Lower leg skin (tissue), 4 donors: ENCODE measurements at regions not wholly inside any gene's neighbourhood (a gene's known extent, or its start where the extent isn't known, plus 50 kb on each side); places are given as distances from the start of the nearest gene placed in this dataset.

Experiments used
- DNase-seq, 2 donors: peaks; one replicate each; pipeline ENCODE4 v3.0.0-alpha.2; 2019; ENCODE audit warnings: low spot score in 2 of 2
- H3K4me3 ChIP-seq: fragments of 200-600 bp; sonication (generic); 2 replicates; pipeline ENCODE4 v1.5.1; 2017; ENCODE audit warnings: mild to moderate bottlenecking, low read depth; ENCODE audit not compliant: poor library complexity, severe bottlenecking
- CTCF ChIP-seq, 3 donors: fragments of 450-650 bp; IDR thresholded peaks; one replicate each; pipeline ENCODE4 v1.5.1; 2016; ENCODE audit warnings: antibody characterized with exemption in 3 of 3, mild to moderate bottlenecking in 3 of 3, moderate library complexity in 2 of 3
- POLR2A ChIP-seq, 2 donors: fragments of 450-650 bp; IDR thresholded peaks; one replicate each; pipeline ENCODE4 v1.6.1; 2016 to 2017; ENCODE audit warnings: antibody characterized with exemption in 2 of 2, mild to moderate bottlenecking in 1 of 2, moderate library complexity in 1 of 2
- WGBS, 2 donors: methylation state at CpG; one replicate each; pipeline ENCODE4 v1.1.5; 2018; 5-methylcytosine and 5-hydroxymethylcytosine counted together
- intact Hi-C: fragments of 100-400 bp; cut with DNase I; formaldehyde crosslinking; loops from one replicate; pipeline ENCODE4 v1.15.0; 2023; ENCODE audit warnings: low total_unique reads

GRCh38 chr4:111685205-111685604 is 460.0 kb upstream of the FAM241A start:
- no peak for DNase-seq
- no peak for TF ChIP-seq CTCF (IDR thresholded peaks at IDR 0.05)
- TF ChIP-seq POLR2A (IDR thresholded peaks at IDR 0.05): no peak
- WGBS, 2 donors: 91% methylated on average over 3 of the region's 3 CpGs
- no peak overlapping the region for H3K4me3 ChIP-seq
- intact Hi-C loops: no loop called here

GRCh38 chr4:111689214-111689613 is 456.0 kb upstream of the FAM241A start:
- intact Hi-C loops: no loop called here
- peak in 1 of 2 donors; percentile 69 for DNase-seq
- TF ChIP-seq CTCF (IDR thresholded peaks at IDR 0.05) (no peak), POLR2A (IDR thresholded peaks at IDR 0.05) (no peak)
- no peak overlapping the region for H3K4me3 ChIP-seq

- 0 to 19% methylated on average over 1 of the region's 1 CpG for WGBS, 2 donors
- intact Hi-C loops: no loop called here
- no peak for TF ChIP-seq POLR2A (IDR thresholded peaks at IDR 0.05)
- TF ChIP-seq CTCF (IDR thresholded peaks at IDR 0.05): no peak
- H3K4me3 ChIP-seq: no peak overlapping the region
- DNase-seq: no peak
Measured at GRCh38 chr4:111689731-111690130, 455.5 kb upstream of the FAM241A start.

GRCh38 chr4:111693758-111694157 is 451.5 kb upstream of the FAM241A start:
- H3K4me3 ChIP-seq: no peak overlapping the region
- intact Hi-C loops: no loop called here
- TF ChIP-seq POLR2A (IDR thresholded peaks at IDR 0.05) (no peak), CTCF (IDR thresholded peaks at IDR 0.05) (no peak)
- WGBS, 2 donors: 46 to 55% methylated on average over 2 of the region's 2 CpGs
- DNase-seq: no peak

GRCh38 chr4:111695677-111696076 is 449.6 kb upstream of the FAM241A start:
- WGBS, 2 donors: 93% methylated on average over 2 of the region's 2 CpGs
- TF ChIP-seq POLR2A (IDR thresholded peaks at IDR 0.05) (no peak), CTCF (IDR thresholded peaks at IDR 0.05) (no peak)
- intact Hi-C loops: no loop called here
- H3K4me3 ChIP-seq: no peak overlapping the region
- no peak for DNase-seq

GRCh38 chr4:111696505-111696904 is 448.7 kb upstream of the FAM241A start:
- 82 to 85% methylated on average over 2 of the region's 2 CpGs for WGBS, 2 donors
- no peak overlapping the region for H3K4me3 ChIP-seq
- DNase-seq: no peak
- intact Hi-C loops: no loop called here
- no peak for TF ChIP-seq CTCF (IDR thresholded peaks at IDR 0.05)
- TF ChIP-seq POLR2A (IDR thresholded peaks at IDR 0.05): no peak
